ENCODE measurements at regions not wholly inside any gene's neighbourhood (a gene's known extent, or its start where the extent isn't known, plus 50 kb on each side); places are given as distances from the start of the nearest gene placed in this dataset.

- DNase-seq (ENCODE audit: unreplicated experiment): no peak
- no peak for TF ChIP-seq CTCF (IDR thresholded peaks at IDR 0.05; ENCODE audit: unreplicated experiment)
- peaks cover 22% of the 10 kb centered on the region for H3K27me3 Mint-ChIP-seq (ENCODE audit: insufficient read depth, unreplicated experiment)
- H3K27ac Mint-ChIP-seq (ENCODE audit: low read depth, unreplicated experiment): no peak overlapping the region
- ChIA-PET CTCF (interaction anchor here (0.5 to 6.3 kb wide), 18 partner anchors 9 to 445 kb away, joined by 3 to 62 read pairs (median 12); no protein-coding TSS in a partner anchor), POLR2A (interaction anchor here (0.6 to 1.2 kb wide), 3 partner anchors 9 to 27 kb away, joined by 3 to 4 read pairs (median 4); no protein-coding TSS in a partner anchor)
- no peak overlapping the region for H3K4me3 Mint-ChIP-seq (ENCODE audit: unreplicated experiment)
- no peaks in the 10 kb centered on the region for H3K9me3 Mint-ChIP-seq (ENCODE audit: unreplicated experiment)
- no TSS peak for BruUV-seq (replicated peaks)
- intact Hi-C loops (cut with micrococcal nuclease): no loop called here
- H3K4me1 Mint-ChIP-seq (ENCODE audit: insufficient read depth, unreplicated experiment): no peaks in the 10 kb centered on the region
- no peaks in the 10 kb centered on the region for H3K36me3 Mint-ChIP-seq (ENCODE audit: insufficient read depth, unreplicated experiment)
Observed at GRCh38 chr20:2208897-2209296, 86.9 kb upstream of the TGM3 start.

- POLR2A ChIA-PET: interaction anchor here (0.6 to 2.0 kb wide), 10 partner anchors 16 to 917 kb away, joined by 3 to 15 read pairs (median 3); no protein-coding TSS in a partner anchor
- Mint-ChIP-seq H3K9me3 (ENCODE audit: unreplicated experiment) (no peaks in the 10 kb centered on the region), H3K36me3 (ENCODE audit: insufficient read depth, unreplicated experiment) (no peaks in the 10 kb centered on the region), H3K4me1 (ENCODE audit: insufficient read depth, unreplicated experiment) (no peaks in the 10 kb centered on the region), H3K4me3 (ENCODE audit: unreplicated experiment) (no peak overlapping the region), H3K27me3 (ENCODE audit: insufficient read depth, unreplicated experiment) (peaks cover 28% of the 10 kb centered on the region), H3K27ac (ENCODE audit: low read depth, unreplicated experiment) (no peak overlapping the region)
- intact Hi-C loops (cut with micrococcal nuclease): loop anchor here (1.0 kb wide), 1 partner anchor 191 kb away; no protein-coding TSS in a partner anchor
- TF ChIP-seq CTCF (IDR thresholded peaks at IDR 0.05; ENCODE audit: unreplicated experiment): peak; percentile 4
- CTCF ChIA-PET: interaction anchor here (0.6 to 2.7 kb wide), 8 partner anchors 11 to 241 kb away, joined by 3 to 16 read pairs (median 4); no protein-coding TSS in a partner anchor
- peak; percentile 72 for DNase-seq (ENCODE audit: unreplicated experiment)
- no TSS peak for BruUV-seq (replicated peaks)
Observed at GRCh38 chr20:2210646-2211552, 84.9 kb upstream of the TGM3 start.

- DNase-seq (ENCODE audit: unreplicated experiment): no peak
- intact Hi-C loops (cut with micrococcal nuclease): no loop called here
- H3K27me3 Mint-ChIP-seq (ENCODE audit: insufficient read depth, unreplicated experiment): peaks cover 28% of the 10 kb centered on the region
- H3K4me1 Mint-ChIP-seq (ENCODE audit: insufficient read depth, unreplicated experiment): no peaks in the 10 kb centered on the region
- no peaks in the 10 kb centered on the region for H3K36me3 Mint-ChIP-seq (ENCODE audit: insufficient read depth, unreplicated experiment)
- no peak for TF ChIP-seq CTCF (IDR thresholded peaks at IDR 0.05; ENCODE audit: unreplicated experiment)
- no peak overlapping the region for H3K27ac Mint-ChIP-seq (ENCODE audit: low read depth, unreplicated experiment)
- ChIA-PET CTCF (interaction anchor here (1.2 to 2.7 kb wide), 4 partner anchors 10 to 240 kb away, joined by 4 to 16 read pairs (median 6); no protein-coding TSS in a partner anchor), POLR2A (interaction anchor here (0.6 to 2.0 kb wide), 3 partner anchors 17 to 110 kb away, joined by 3 to 15 read pairs (median 4); no protein-coding TSS in a partner anchor)
- H3K9me3 Mint-ChIP-seq (ENCODE audit: unreplicated experiment): no peaks in the 10 kb centered on the region
- no peak overlapping the region for H3K4me3 Mint-ChIP-seq (ENCODE audit: unreplicated experiment)
- no TSS peak for BruUV-seq (replicated peaks)
Observed at GRCh38 chr20:2212456-2213015, 83.3 kb upstream of the TGM3 start.

GRCh38 chr20:2213401-2213800 lies 82.4 kb upstream of the TGM3 start:
- CTCF ChIA-PET: interaction anchor here (0.6 kb wide), 1 partner anchor 29 kb away, joined by 3 read pairs; no protein-coding TSS in a partner anchor
- no peak for TF ChIP-seq CTCF (IDR thresholded peaks at IDR 0.05; ENCODE audit: unreplicated experiment)
- no peak overlapping the region for H3K27ac Mint-ChIP-seq (ENCODE audit: low read depth, unreplicated experiment)
- no peaks in the 10 kb centered on the region for H3K4me1 Mint-ChIP-seq (ENCODE audit: insufficient read depth, unreplicated experiment)
- peaks cover 28% of the 10 kb centered on the region for H3K27me3 Mint-ChIP-seq (ENCODE audit: insufficient read depth, unreplicated experiment)
- no peaks in the 10 kb centered on the region for H3K36me3 Mint-ChIP-seq (ENCODE audit: insufficient read depth, unreplicated experiment)
- no TSS peak for BruUV-seq (replicated peaks)
- intact Hi-C loops (cut with micrococcal nuclease): no loop called here
- POLR2A ChIA-PET: interaction anchor here (1.0 kb wide), 1 partner anchor 257 kb away, joined by 4 read pairs; the partner anchor contains the start of gene SNRPB
- no peak overlapping the region for H3K4me3 Mint-ChIP-seq (ENCODE audit: unreplicated experiment)
- H3K9me3 Mint-ChIP-seq (ENCODE audit: unreplicated experiment): no peaks in the 10 kb centered on the region
- DNase-seq (ENCODE audit: unreplicated experiment): no peak

Data from MCF 10A (cell line).